ENCODE measurements at regions not wholly inside any gene's neighbourhood (a gene's known extent, or its start where the extent isn't known, plus 50 kb on each side); places are given as distances from the start of the nearest gene placed in this dataset.

DNA sequence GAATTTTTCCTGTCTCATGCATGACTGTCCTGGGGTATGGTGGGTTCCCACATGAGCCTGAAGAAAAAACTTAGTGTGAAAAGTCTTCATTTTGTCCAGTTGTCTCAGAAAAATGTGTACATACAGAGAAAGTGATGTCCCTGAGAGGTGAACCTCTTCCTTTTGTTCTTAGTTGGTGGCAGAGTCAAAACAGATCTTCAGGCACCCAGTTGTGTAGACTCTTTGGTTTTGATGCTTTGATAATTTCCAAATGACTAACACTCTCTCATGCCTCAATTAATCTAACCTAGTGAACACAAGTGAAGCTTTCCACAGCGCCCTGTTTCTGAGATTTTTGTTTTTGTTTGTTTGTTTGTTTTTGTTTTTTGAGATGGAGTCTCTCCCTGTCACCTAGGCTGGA, 273.5 kb downstream of the PIK3C3 start:
- Histone ChIP-seq H3K4me1 (0 out of 2 replicates have a peak, but pooled peaks cover 6% of the 10 kb centered on the region), H3K27me3 (no peaks in the 10 kb centered on the region), H4K20me1 (no peaks in the 10 kb centered on the region), H3K9me3 (peaks cover 2% of the 10 kb centered on the region; the same call in 1 of the 2 replicates), H3K4me2 (no peak overlapping the region), H3K4me3 (no peak overlapping the region), H3K9ac (no peak overlapping the region), H3K27ac (no peak overlapping the region), H3K36me3 (no peaks in the 10 kb centered on the region)
- no peak for TF ChIP-seq Cebpa-rat (IDR thresholded peaks at IDR 0.05)

- Histone ChIP-seq H3K36me3 (no peaks in the 10 kb centered on the region), H3K4me3 (no peak overlapping the region), H3K4me1 (0 out of 2 replicates have a peak, but pooled peaks cover 6% of the 10 kb centered on the region), H3K27ac (no peak overlapping the region), H3K9me3 (no peaks in the 10 kb centered on the region), H3K9ac (no peak overlapping the region), H4K20me1 (no peaks in the 10 kb centered on the region), H3K4me2 (no peak overlapping the region), H3K27me3 (no peaks in the 10 kb centered on the region)
- TF ChIP-seq Cebpa-rat (IDR thresholded peaks at IDR 0.05): no peak
Observed at GRCh38 chr18:42229211-42230210, 274.5 kb downstream of the PIK3C3 start.

- 0 out of 2 replicates have a peak, but pooled peaks cover 6% of the 10 kb centered on the region for H3K4me1 ChIP-seq
- H3K27ac ChIP-seq: no peak overlapping the region
- no peak overlapping the region for H3K4me2 ChIP-seq
- TF ChIP-seq Cebpa-rat (IDR thresholded peaks at IDR 0.05): no peak
- no peaks in the 10 kb centered on the region for H3K36me3 ChIP-seq
- no peak overlapping the region for H3K9ac ChIP-seq
- H4K20me1 ChIP-seq: no peaks in the 10 kb centered on the region
- no peaks in the 10 kb centered on the region for H3K9me3 ChIP-seq
- no peak overlapping the region for H3K4me3 ChIP-seq
- no peaks in the 10 kb centered on the region for H3K27me3 ChIP-seq
Observed at GRCh38 chr18:42230636-42231035, 275.6 kb downstream of the PIK3C3 start.

DNA sequence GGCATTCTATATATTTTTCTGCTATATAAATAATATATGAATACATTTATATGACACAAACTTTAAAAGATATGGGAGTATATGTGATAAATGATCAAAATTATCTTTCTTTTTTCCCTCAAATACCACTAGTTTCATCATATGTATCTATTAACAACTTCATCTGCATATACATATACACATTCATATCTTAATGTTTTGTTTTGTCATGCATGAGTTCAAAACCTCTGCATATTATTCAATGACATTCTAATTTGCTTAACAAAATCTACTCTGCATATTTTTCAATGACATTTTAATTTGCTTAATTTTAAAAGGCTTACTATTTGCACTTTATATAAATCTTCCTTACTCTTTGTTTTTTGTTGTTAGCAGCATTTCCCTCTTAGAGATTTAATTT, 276.2 kb downstream of the PIK3C3 start:
- H3K9me3 ChIP-seq: no peaks in the 10 kb centered on the region
- no peaks in the 10 kb centered on the region for H4K20me1 ChIP-seq
- H3K27ac ChIP-seq: no peak overlapping the region
- no peaks in the 10 kb centered on the region for H3K27me3 ChIP-seq
- 0 out of 2 replicates have a peak, but pooled peaks cover 6% of the 10 kb centered on the region for H3K4me1 ChIP-seq
- H3K36me3 ChIP-seq: no peaks in the 10 kb centered on the region
- H3K9ac ChIP-seq: no peak overlapping the region
- no peak overlapping the region for H3K4me3 ChIP-seq
- H3K4me2 ChIP-seq: no peak overlapping the region
- no peak for TF ChIP-seq Cebpa-rat (IDR thresholded peaks at IDR 0.05)

GRCh38 chr18:42231796-42232195, 276.8 kb downstream of the PIK3C3 start:
- H3K36me3 ChIP-seq: no peaks in the 10 kb centered on the region
- no peaks in the 10 kb centered on the region for H3K9me3 ChIP-seq
- no peak overlapping the region for H3K4me3 ChIP-seq
- H3K9ac ChIP-seq: no peak overlapping the region
- no peak overlapping the region for H3K27ac ChIP-seq
- H4K20me1 ChIP-seq: no peaks in the 10 kb centered on the region
- H3K27me3 ChIP-seq: no peaks in the 10 kb centered on the region
- H3K4me2 ChIP-seq: no peak overlapping the region
- no peak for TF ChIP-seq Cebpa-rat (IDR thresholded peaks at IDR 0.05)
- 0 out of 2 replicates have a peak, but pooled peaks cover 6% of the 10 kb centered on the region for H3K4me1 ChIP-seq

DNA sequence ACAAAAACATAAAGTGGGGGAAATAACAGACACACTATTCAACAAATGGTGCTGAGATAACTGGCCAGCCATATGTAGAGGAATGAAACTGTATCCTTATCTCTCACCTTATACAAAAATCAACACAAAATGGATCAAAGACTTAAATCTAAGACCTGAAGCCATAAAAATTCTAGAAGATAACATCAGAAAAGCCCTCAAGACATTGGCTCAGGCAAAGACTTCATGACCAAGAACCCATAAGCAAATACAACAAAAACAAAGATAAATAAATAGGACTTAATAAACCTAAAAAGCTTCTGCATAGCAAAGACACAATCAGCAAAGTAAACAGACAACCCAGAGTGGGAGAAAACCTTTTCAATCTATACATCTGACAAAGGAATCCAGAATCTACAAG, 278.9 kb downstream of the PIK3C3 start:
- Histone ChIP-seq H3K27ac (no peak overlapping the region), H3K9ac (no peak overlapping the region), H4K20me1 (no peaks in the 10 kb centered on the region), H3K36me3 (no peaks in the 10 kb centered on the region), H3K4me3 (no peak overlapping the region), H3K4me1 (no peaks in the 10 kb centered on the region), H3K9me3 (peaks cover 3% of the 10 kb centered on the region), H3K27me3 (no peaks in the 10 kb centered on the region), H3K4me2 (no peak overlapping the region)
- no peak for TF ChIP-seq Cebpa-rat (IDR thresholded peaks at IDR 0.05)

DNA sequence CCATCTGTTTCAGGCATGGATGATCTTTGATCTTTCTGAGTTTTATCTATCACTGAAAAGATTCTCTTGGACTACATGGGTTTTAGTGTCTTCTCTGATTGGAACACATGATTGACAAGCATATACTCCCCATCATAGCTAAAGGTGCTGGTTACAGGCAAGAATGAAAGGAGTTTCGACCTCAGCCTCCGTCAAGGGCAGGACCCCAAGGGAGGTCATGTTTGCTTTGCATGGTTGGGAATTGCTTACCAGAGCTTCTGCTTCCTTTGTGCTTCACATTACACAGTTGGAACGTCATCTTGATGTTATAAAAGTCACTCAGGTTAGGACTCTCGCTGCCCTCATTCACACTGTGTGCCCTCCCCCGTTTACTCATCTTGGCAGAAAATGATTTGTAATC, 287.7 kb downstream of the PIK3C3 start:
- H4K20me1 ChIP-seq: no peaks in the 10 kb centered on the region
- H3K36me3 ChIP-seq: no peaks in the 10 kb centered on the region
- no peak overlapping the region for H3K27ac ChIP-seq
- H3K4me3 ChIP-seq: no peak overlapping the region
- peak overlapping the region; percentile 54 for H3K4me2 ChIP-seq
- TF ChIP-seq Cebpa-rat (IDR thresholded peaks at IDR 0.05): no peak
- H3K9ac ChIP-seq: no peak overlapping the region
- peaks cover 5% of the 10 kb centered on the region for H3K9me3 ChIP-seq
- H3K4me1 ChIP-seq: peaks cover 14% of the 10 kb centered on the region
- no peaks in the 10 kb centered on the region for H3K27me3 ChIP-seq

DNA sequence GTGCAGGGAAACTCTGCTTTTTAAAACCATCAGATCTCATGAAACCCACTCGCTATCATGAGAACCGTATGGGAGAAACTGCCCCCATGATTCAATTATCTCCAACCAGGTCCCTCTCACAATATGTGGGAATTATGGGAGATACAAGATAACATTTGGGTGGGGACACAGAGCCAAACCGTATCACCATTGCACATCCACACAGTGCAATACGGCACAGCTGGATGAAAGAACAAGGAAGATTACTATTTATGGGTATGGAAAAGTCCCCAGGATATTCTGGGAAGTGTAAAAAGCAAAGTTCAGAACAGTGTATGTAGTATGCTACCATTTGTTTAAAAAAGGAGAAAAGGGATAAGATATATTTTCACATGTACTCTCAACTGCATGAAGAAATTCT, 290.1 kb downstream of the PIK3C3 start:
- H3K4me1 ChIP-seq: peaks cover 14% of the 10 kb centered on the region
- no peak for TF ChIP-seq Cebpa-rat (IDR thresholded peaks at IDR 0.05)
- no peaks in the 10 kb centered on the region for H4K20me1 ChIP-seq
- no peaks in the 10 kb centered on the region for H3K36me3 ChIP-seq
- no peaks in the 10 kb centered on the region for H3K9me3 ChIP-seq
- H3K4me2 ChIP-seq: no peak overlapping the region
- no peak overlapping the region for H3K9ac ChIP-seq
- no peak overlapping the region for H3K27ac ChIP-seq
- H3K27me3 ChIP-seq: no peaks in the 10 kb centered on the region
- no peak overlapping the region for H3K4me3 ChIP-seq

- H4K20me1 ChIP-seq: no peaks in the 10 kb centered on the region
- H3K27ac ChIP-seq: no peak overlapping the region
- H3K9me3 ChIP-seq: peaks cover 16% of the 10 kb centered on the region
- no peaks in the 10 kb centered on the region for H3K27me3 ChIP-seq
- H3K4me3 ChIP-seq: no peak overlapping the region
- no peak overlapping the region for H3K9ac ChIP-seq
- H3K4me1 ChIP-seq: no peaks in the 10 kb centered on the region
- H3K4me2 ChIP-seq: no peak overlapping the region
- H3K36me3 ChIP-seq: no peaks in the 10 kb centered on the region
- no peak for TF ChIP-seq Cebpa-rat (IDR thresholded peaks at IDR 0.05)
Observed at GRCh38 chr18:42255908-42256765, 301.1 kb downstream of the PIK3C3 start.
